Mesenchymal stem cell (in vitro differentiated cells and primary cell): ENCODE measurements at regions not wholly inside any gene's neighbourhood (a gene's known extent, or its start where the extent isn't known, plus 50 kb on each side); places are given as distances from the start of the nearest gene placed in this dataset.

ENCODE experiments used
- DNase-seq: peaks from one replicate; pipeline ENCODE4 v3.0.0-alpha.2; 2013
- H2AFZ ChIP-seq: one replicate; pipeline ENCODE4 v1.6.1; 2013; ENCODE audit warnings: low read depth, mild to moderate bottlenecking, control low read depth, inconsistent platforms, low read length, moderate library complexity
- H2AK5ac ChIP-seq: 2 replicates; pipeline ENCODE4 v1.6.1; 2013; ENCODE audit warnings: low read length, moderate library complexity, mild to moderate bottlenecking, inconsistent platforms; ENCODE audit not compliant: severe bottlenecking
- H2BK120ac ChIP-seq: one replicate; pipeline ENCODE4 v1.6.1; 2013; ENCODE audit warnings: low read depth, mild to moderate bottlenecking, inconsistent platforms, low read length, moderate library complexity
- H2BK12ac ChIP-seq, 2 experiments: one replicate each; pipeline ENCODE4 v1.6.1; 2013; ENCODE audit warnings: inconsistent platforms in 2 of 2, low read length in 2 of 2, mild to moderate bottlenecking in 2 of 2, moderate library complexity in 2 of 2, control low read depth in 1 of 2
- H2BK15ac ChIP-seq: one replicate; pipeline ENCODE4 v1.6.1; 2013; ENCODE audit warnings: mild to moderate bottlenecking, low read depth, inconsistent platforms; ENCODE audit not compliant: poor library complexity, severe bottlenecking
- H2BK5ac ChIP-seq: 2 replicates; pipeline ENCODE4 v1.6.1; 2013; ENCODE audit warnings: low read depth, mild to moderate bottlenecking, low read length, control low read depth, inconsistent platforms; ENCODE audit not compliant: poor library complexity, severe bottlenecking
- H3K14ac ChIP-seq, 2 experiments: one replicate each; pipeline ENCODE4 v1.6.1; 2013; ENCODE audit warnings: inconsistent platforms in 2 of 2, low read length in 2 of 2, control low read depth in 1 of 2, mild to moderate bottlenecking in 1 of 2, moderate library complexity in 1 of 2
- H3K18ac ChIP-seq, 2 experiments: one replicate each; pipeline ENCODE4 v1.6.1; 2013; ENCODE audit warnings: inconsistent platforms in 2 of 2, low read length in 2 of 2, control low read depth in 1 of 2, low read depth in 1 of 2, mild to moderate bottlenecking in 1 of 2
- H3K23ac ChIP-seq, 2 experiments: one replicate each; pipeline ENCODE4 v1.6.1; 2013; ENCODE audit warnings: inconsistent platforms in 2 of 2, low read length in 2 of 2, mild to moderate bottlenecking in 2 of 2, moderate library complexity in 2 of 2, control low read depth in 1 of 2
- H3K27ac ChIP-seq: 2 replicates; pipeline ENCODE4 v1.5.1; 2013; ENCODE audit warnings: mild to moderate bottlenecking, moderate library complexity, low read length, control low read depth, inconsistent platforms; ENCODE audit not compliant: poor library complexity, severe bottlenecking
- H3K27me3 ChIP-seq, 2 experiments: 2 replicates each; pipeline versions ENCODE4 v1.6.1 to v1.7.0; 2013; ENCODE audit warnings: low read length in 2 of 2, mild to moderate bottlenecking in 2 of 2, moderate library complexity in 2 of 2, control low read depth in 1 of 2, inconsistent platforms in 1 of 2; ENCODE audit not compliant: control insufficient read depth in 1 of 2, insufficient read depth in 1 of 2
- H3K36me3 ChIP-seq, 2 experiments: 2 replicates each; pipeline versions ENCODE4 v1.6.1 to v1.7.0; 2013; ENCODE audit warnings: low read length in 2 of 2, control low read depth in 1 of 2, inconsistent platforms in 1 of 2, low read depth in 1 of 2, mild to moderate bottlenecking in 1 of 2; ENCODE audit not compliant: insufficient read depth in 2 of 2, control insufficient read depth in 1 of 2
- H3K4ac ChIP-seq, 2 experiments: one replicate each; pipeline ENCODE4 v1.6.1; 2013; ENCODE audit warnings: inconsistent platforms in 2 of 2, low read length in 2 of 2, mild to moderate bottlenecking in 2 of 2, moderate library complexity in 2 of 2, control low read depth in 1 of 2, low read depth in 1 of 2
- H3K4me1 ChIP-seq: 2 replicates; pipeline ENCODE4 v1.6.1; 2013; ENCODE audit warnings: low read depth, low read length, control low read depth; ENCODE audit not compliant: control insufficient read depth, insufficient read depth
- H3K4me2 ChIP-seq: 2 replicates; pipeline ENCODE4 v1.6.1; 2013; ENCODE audit warnings: low read length, mild to moderate bottlenecking, inconsistent platforms; ENCODE audit not compliant: poor library complexity, severe bottlenecking
- H3K4me3 ChIP-seq, 2 experiments: 2 replicates each; pipeline versions ENCODE4 v1.5.1 to v1.7.0; 2013; ENCODE audit warnings: low read length in 2 of 2, mild to moderate bottlenecking in 2 of 2, control low read depth in 1 of 2, low read depth in 1 of 2; ENCODE audit not compliant: insufficient read depth in 1 of 2
- H3K79me1 ChIP-seq: replicated peaks from 2 replicates; pipeline ENCODE4 v1.6.1; 2013; ENCODE audit warnings: mild to moderate bottlenecking, control low read depth, low read length, inconsistent platforms; ENCODE audit not compliant: poor library complexity, severe bottlenecking
- H3K9ac ChIP-seq: 2 replicates; pipeline ENCODE4 v1.7.0; 2013; ENCODE audit warnings: mild to moderate bottlenecking, low read length, moderate library complexity
- H3K9me3 ChIP-seq: 2 replicates; pipeline ENCODE4 v1.7.0; 2013; ENCODE audit warnings: mild to moderate bottlenecking, low read length; ENCODE audit not compliant: control insufficient read depth
- H4K8ac ChIP-seq: one replicate; pipeline ENCODE4 v1.6.1; 2013; ENCODE audit warnings: inconsistent platforms, mild to moderate bottlenecking, low read length, moderate library complexity
- H4K91ac ChIP-seq: one replicate; pipeline ENCODE4 v1.6.1; 2013; ENCODE audit warnings: mild to moderate bottlenecking, low read length, inconsistent platforms
- WGBS: methylation state at CpG from one replicate; pipeline ENCODE4 v1.1.7; 2013; ENCODE audit warnings: mixed read lengths; 5-methylcytosine and 5-hydroxymethylcytosine counted together

GRCh38 chr6:33964387-33964786 is 160.6 kb upstream of the MLN start:
- no peak overlapping the region for H2AFZ ChIP-seq
- no peak overlapping the region for H2BK120ac ChIP-seq
- H3K4ac ChIP-seq: no peak overlapping the region
- H3K27ac ChIP-seq: no peak overlapping the region
- no peak for DNase-seq
- no peak overlapping the region for H2BK15ac ChIP-seq
- H3K4me2 ChIP-seq: no peak overlapping the region
- no peak overlapping the region for H3K14ac ChIP-seq
- no peak overlapping the region for H3K4me3 ChIP-seq
- no peak overlapping the region for H4K91ac ChIP-seq
- no peak overlapping the region for H4K8ac ChIP-seq
- H3K79me1 ChIP-seq: no peaks in the 10 kb centered on the region
- H2BK12ac ChIP-seq: no peak overlapping the region
- H3K4me1 ChIP-seq: peaks cover 1% of the 10 kb centered on the region
- no peak overlapping the region for H2BK5ac ChIP-seq
- no peak overlapping the region for H2AK5ac ChIP-seq
- no peak overlapping the region for H3K9ac ChIP-seq
- 87% methylated on average over 3 of the region's 3 CpGs for WGBS
- H3K9me3 ChIP-seq: no peaks in the 10 kb centered on the region
- no peak overlapping the region for H3K23ac ChIP-seq
- no peaks in the 10 kb centered on the region for H3K36me3 ChIP-seq
- H3K27me3 ChIP-seq: peaks cover 58 to 76% of the 10 kb centered on the region in 2 experiments
- no peak overlapping the region for H3K18ac ChIP-seq

- 85% methylated on average over 7 of the region's 7 CpGs for WGBS
Measured at GRCh38 chr6:33963136-33963750, 159.4 kb upstream of the MLN start.

GRCh38 chr6:33962246-33963027 is 158.6 kb upstream of the MLN start:
- Histone ChIP-seq H3K4me3 (no peak overlapping the region), H4K91ac (no peak overlapping the region), H3K27ac (no peak overlapping the region), H3K9me3 (no peaks in the 10 kb centered on the region), H3K79me1 (no peaks in the 10 kb centered on the region), H2AK5ac (no peak overlapping the region), H2BK5ac (no peak overlapping the region), H2AFZ (no peak overlapping the region), H2BK15ac (no peak overlapping the region), H3K18ac (no peak overlapping the region), H3K23ac (no peak overlapping the region), H3K27me3 (peaks cover 64 to 87% of the 10 kb centered on the region in 2 experiments), H3K4me2 (no peak overlapping the region), H3K4ac (no peak overlapping the region), H2BK12ac (no peak overlapping the region), H3K14ac (no peak overlapping the region), H3K4me1 (peaks cover 12% of the 10 kb centered on the region), H2BK120ac (no peak overlapping the region), H3K36me3 (no peaks in the 10 kb centered on the region), H4K8ac (no peak overlapping the region), H3K9ac (no peak overlapping the region)
- 80% methylated on average over 15 of the region's 16 CpGs for WGBS
- no peak for DNase-seq

More at GRCh38 chr6:33963136-33963750, 159.4 kb upstream of the MLN start:
- Histone ChIP-seq H3K27ac (no peak overlapping the region), H3K4me2 (no peak overlapping the region), H3K23ac (no peak overlapping the region), H3K14ac (no peak overlapping the region), H2BK12ac (no peak overlapping the region), H4K8ac (no peak overlapping the region), H3K18ac (no peak overlapping the region), H2BK120ac (no peak overlapping the region), H3K4me1 (peaks cover 6% of the 10 kb centered on the region), H2AK5ac (no peak overlapping the region), H4K91ac (no peak overlapping the region), H3K9ac (no peak overlapping the region), H3K27me3 (peaks cover 67 to 87% of the 10 kb centered on the region in 2 experiments), H3K9me3 (no peaks in the 10 kb centered on the region), H2AFZ (no peak overlapping the region), H3K36me3 (no peaks in the 10 kb centered on the region), H3K79me1 (no peaks in the 10 kb centered on the region), H2BK5ac (no peak overlapping the region), H3K4me3 (no peak overlapping the region), H2BK15ac (no peak overlapping the region), H3K4ac (no peak overlapping the region)
- no peak for DNase-seq

- no peak overlapping the region for H4K91ac ChIP-seq
- no peak for DNase-seq
- no peak overlapping the region for H2AK5ac ChIP-seq
- no peak overlapping the region for H3K18ac ChIP-seq
- no peak overlapping the region for H3K4me2 ChIP-seq
- H2AFZ ChIP-seq: no peak overlapping the region
- no peaks in the 10 kb centered on the region for H3K79me1 ChIP-seq
- no peak overlapping the region for H3K23ac ChIP-seq
- peaks cover 62 to 88% of the 10 kb centered on the region in 2 experiments for H3K27me3 ChIP-seq
- no peak overlapping the region for H3K4me3 ChIP-seq
- H2BK120ac ChIP-seq: no peak overlapping the region
- H4K8ac ChIP-seq: no peak overlapping the region
- no peak overlapping the region for H2BK5ac ChIP-seq
- H3K27ac ChIP-seq: no peak overlapping the region
- no peaks in the 10 kb centered on the region for H3K9me3 ChIP-seq
- H3K4ac ChIP-seq: no peak overlapping the region
- no peak overlapping the region for H3K9ac ChIP-seq
- H2BK12ac ChIP-seq: no peak overlapping the region
- no peak overlapping the region for H2BK15ac ChIP-seq
- 83% methylated on average over 6 of the region's 6 CpGs for WGBS
- no peaks in the 10 kb centered on the region for H3K36me3 ChIP-seq
- H3K14ac ChIP-seq: no peak overlapping the region
- peaks cover 12% of the 10 kb centered on the region for H3K4me1 ChIP-seq
Measured at GRCh38 chr6:33961691-33962090, 157.9 kb upstream of the MLN start.
